Fibroblast of lung (primary cell): ENCODE measurements at regions not wholly inside any gene's neighbourhood (a gene's known extent, or its start where the extent isn't known, plus 50 kb on each side); places are given as distances from the start of the nearest gene placed in this dataset.

Experiments used
- DNase-seq, 2 donors: peaks; one replicate each; pipeline versions ENCODE4 v3.0.0 to v3.0.0-alpha.2; 2010; ENCODE audit warnings: low read depth in 2 of 2
- H2AFZ ChIP-seq: 2 replicates; pipeline ENCODE4 v1.5.1; 2012; ENCODE audit warnings: low read length, control low read depth, inconsistent platforms
- H3K27ac ChIP-seq: 2 replicates; pipeline ENCODE4 v1.5.1; 2011; ENCODE audit warnings: low read length, control low read depth; ENCODE audit not compliant: insufficient read depth
- H3K27me3 ChIP-seq: 2 replicates; pipeline ENCODE4 v1.5.1; 2011; ENCODE audit warnings: mild to moderate bottlenecking, low read length; ENCODE audit not compliant: control insufficient read depth, insufficient read depth
- H3K36me3 ChIP-seq: 2 replicates; pipeline ENCODE4 v1.5.1; 2011; ENCODE audit warnings: low read length; ENCODE audit not compliant: control insufficient read depth, insufficient read depth
- H3K4me1 ChIP-seq: 2 replicates; pipeline ENCODE4 v1.5.1; 2011; ENCODE audit warnings: low read length; ENCODE audit not compliant: control insufficient read depth, insufficient read depth; ENCODE audit errors: extremely low read depth
- H3K4me2 ChIP-seq: 2 replicates; pipeline ENCODE4 v1.5.1; 2011; ENCODE audit warnings: low read length, control low read depth; ENCODE audit not compliant: insufficient read depth; ENCODE audit errors: extremely low read depth
- H3K4me3 ChIP-seq, 4 experiments: fragments of 200-600 bp in 1 of 4; sonication (generic) in 1 of 4; replicated peaks in 1 of 4; 2 replicates each; pipeline ENCODE4 v1.5.1; 2011 to 2016; ENCODE audit warnings: low read length in 4 of 4, low read depth in 3 of 4, mild to moderate bottlenecking in 3 of 4, control low read depth in 2 of 4, inconsistent platforms in 1 of 4, mixed read lengths in 1 of 4; ENCODE audit not compliant: insufficient read depth in 1 of 4; ENCODE audit errors: control extremely low read depth in 1 of 4
- H3K79me2 ChIP-seq: 2 replicates; pipeline ENCODE4 v1.5.1; 2012; ENCODE audit warnings: mild to moderate bottlenecking, low read length, inconsistent platforms; ENCODE audit not compliant: control insufficient read depth, insufficient read depth
- H3K9ac ChIP-seq: 2 replicates; pipeline ENCODE4 v1.5.1; 2011; ENCODE audit warnings: mild to moderate bottlenecking, low read length, control low read depth; ENCODE audit not compliant: insufficient read depth
- H3K9me3 ChIP-seq: 2 replicates; pipeline ENCODE4 v1.5.1; 2012; ENCODE audit warnings: low read depth, low read length; ENCODE audit not compliant: control insufficient read depth, insufficient read depth
- H4K20me1 ChIP-seq: 2 replicates; pipeline ENCODE4 v1.5.1; 2011; ENCODE audit warnings: low read length; ENCODE audit not compliant: control insufficient read depth, insufficient read depth; ENCODE audit errors: extremely low read depth
- EZH2 ChIP-seq: IDR thresholded peaks from 2 replicates; pipeline ENCODE4 v1.5.1; 2012; ENCODE audit warnings: low read length, control low read depth, mild to moderate bottlenecking; ENCODE audit errors: missing control alignments
- TF ChIP-seq, protein P1 (sequence below), 2 donors: IDR thresholded peaks in 1 of 2; conservative IDR thresholded peaks in 1 of 2; 1 replicate in 1 of 2; 2 replicates in 1 of 2; pipeline ENCODE4 v1.5.1; 2011 to 2012; ENCODE audit warnings: low read length in 2 of 2, control low read depth in 1 of 2, inconsistent platforms in 1 of 2, low read depth in 1 of 2, mild to moderate bottlenecking in 1 of 2

- Histone ChIP-seq H2AFZ (no peak overlapping the region), H3K27me3 (no peaks in the 10 kb centered on the region), H3K9me3 (no peaks in the 10 kb centered on the region)
Observed at GRCh38 chr22:49620003-49620556, 207.6 kb downstream of the BRD1 start.

DNA sequence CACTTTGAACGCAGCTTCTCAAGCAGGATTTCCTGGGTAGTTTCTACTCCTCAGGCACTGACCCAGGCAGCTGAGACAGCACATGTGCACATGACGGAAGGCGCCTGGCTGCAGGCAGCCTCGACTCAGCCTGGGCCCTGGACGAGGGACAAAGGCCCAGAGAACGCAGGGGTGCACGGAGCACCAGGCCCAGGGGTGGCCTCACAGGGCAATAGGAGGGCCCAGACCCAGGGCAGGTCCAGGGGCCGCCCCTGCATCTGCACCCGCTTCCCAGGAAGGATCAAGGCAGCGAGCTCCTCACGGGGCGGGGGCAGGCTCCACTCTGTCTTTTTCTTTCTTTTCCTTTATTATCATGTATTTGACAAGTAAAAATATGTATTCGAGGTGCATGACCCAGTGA is 208.4 kb downstream of the BRD1 start:
- H4K20me1 ChIP-seq = no peaks in the 10 kb centered on the region
- H3K27me3 ChIP-seq = no peaks in the 10 kb centered on the region
- H3K4me2 ChIP-seq = no peak overlapping the region
- no peak overlapping the region for H2AFZ ChIP-seq
- no peaks in the 10 kb centered on the region for H3K36me3 ChIP-seq
- H3K9me3 ChIP-seq = no peaks in the 10 kb centered on the region
- H3K27ac ChIP-seq = no peak overlapping the region
- H3K4me3 ChIP-seq = no peak overlapping the region
- H3K9ac ChIP-seq = no peak overlapping the region
- DNase-seq = no peak
- H3K79me2 ChIP-seq = no peaks in the 10 kb centered on the region
- H3K4me1 ChIP-seq = no peaks in the 10 kb centered on the region
- TF ChIP-seq, protein P1, sequence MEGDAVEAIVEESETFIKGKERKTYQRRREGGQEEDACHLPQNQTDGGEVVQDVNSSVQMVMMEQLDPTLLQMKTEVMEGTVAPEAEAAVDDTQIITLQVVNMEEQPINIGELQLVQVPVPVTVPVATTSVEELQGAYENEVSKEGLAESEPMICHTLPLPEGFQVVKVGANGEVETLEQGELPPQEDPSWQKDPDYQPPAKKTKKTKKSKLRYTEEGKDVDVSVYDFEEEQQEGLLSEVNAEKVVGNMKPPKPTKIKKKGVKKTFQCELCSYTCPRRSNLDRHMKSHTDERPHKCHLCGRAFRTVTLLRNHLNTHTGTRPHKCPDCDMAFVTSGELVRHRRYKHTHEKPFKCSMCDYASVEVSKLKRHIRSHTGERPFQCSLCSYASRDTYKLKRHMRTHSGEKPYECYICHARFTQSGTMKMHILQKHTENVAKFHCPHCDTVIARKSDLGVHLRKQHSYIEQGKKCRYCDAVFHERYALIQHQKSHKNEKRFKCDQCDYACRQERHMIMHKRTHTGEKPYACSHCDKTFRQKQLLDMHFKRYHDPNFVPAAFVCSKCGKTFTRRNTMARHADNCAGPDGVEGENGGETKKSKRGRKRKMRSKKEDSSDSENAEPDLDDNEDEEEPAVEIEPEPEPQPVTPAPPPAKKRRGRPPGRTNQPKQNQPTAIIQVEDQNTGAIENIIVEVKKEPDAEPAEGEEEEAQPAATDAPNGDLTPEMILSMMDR (conservative IDR thresholded peaks at IDR 0.05 in 1 of 2, IDR thresholded peaks at IDR 0.05 in 1 of 2; ENCODE audit: low read depth in 1 of 2, low read length in 2 of 2) = no peak
- TF ChIP-seq EZH2 = no peak

More at GRCh38 chr22:49620003-49620556, 207.6 kb downstream of the BRD1 start:
- H3K4me2 ChIP-seq = no peak overlapping the region
- TF ChIP-seq, protein P1 (conservative IDR thresholded peaks at IDR 0.05 in 1 of 2, IDR thresholded peaks at IDR 0.05 in 1 of 2; ENCODE audit: low read depth in 1 of 2, low read length in 2 of 2) = no peak
- H3K36me3 ChIP-seq = no peaks in the 10 kb centered on the region
- H3K4me3 ChIP-seq = no peak overlapping the region
- H3K27ac ChIP-seq = no peak overlapping the region
- H3K79me2 ChIP-seq = no peaks in the 10 kb centered on the region
- H3K9ac ChIP-seq = no peak overlapping the region
- no peaks in the 10 kb centered on the region for H4K20me1 ChIP-seq
- no peak for DNase-seq
- no peaks in the 10 kb centered on the region for H3K4me1 ChIP-seq

GRCh38 chr22:49618677-49618953 is 209.1 kb downstream of the BRD1 start:
- no peak overlapping the region for H2AFZ ChIP-seq
- no peaks in the 10 kb centered on the region for H3K27me3 ChIP-seq
- H3K4me3 ChIP-seq = no peak overlapping the region
- no peak overlapping the region for H3K27ac ChIP-seq
- no peaks in the 10 kb centered on the region for H3K4me1 ChIP-seq
- no peak overlapping the region for H3K4me2 ChIP-seq
- H4K20me1 ChIP-seq = no peaks in the 10 kb centered on the region
- H3K9me3 ChIP-seq = no peaks in the 10 kb centered on the region
- no peak for DNase-seq
- H3K9ac ChIP-seq = no peak overlapping the region
- H3K36me3 ChIP-seq = no peaks in the 10 kb centered on the region
- no peak for TF ChIP-seq EZH2
- TF ChIP-seq, protein P1 (conservative IDR thresholded peaks at IDR 0.05 in 1 of 2, IDR thresholded peaks at IDR 0.05 in 1 of 2; ENCODE audit: low read depth in 1 of 2, low read length in 2 of 2) = no peak
- H3K79me2 ChIP-seq = no peaks in the 10 kb centered on the region
